SU-DHL-6 (cell line): ENCODE measurements at regions not wholly inside any gene's neighbourhood (a gene's known extent, or its start where the extent isn't known, plus 50 kb on each side); places are given as distances from the start of the nearest gene placed in this dataset.

Experiments
- H2AFZ ChIP-seq: fragments of 200-600 bp; sonication (generic); 2 replicates; pipeline ENCODE4 v1.6.1; 2014; ENCODE audit warnings: low read depth, mild to moderate bottlenecking, moderate library complexity, mixed read lengths, antibody characterized with exemption, low read length; ENCODE audit not compliant: severe bottlenecking
- H3F3A ChIP-seq: fragments of 200-600 bp; shearing (Covaris generic); 2 replicates; pipeline ENCODE4 v1.6.0; 2016; ENCODE audit warnings: antibody characterized with exemption, mild to moderate bottlenecking; ENCODE audit not compliant: insufficient read depth
- H3K27ac ChIP-seq: fragments of 200-600 bp; sonication (generic); 2 replicates; pipeline ENCODE4 v1.5.1; 2016; ENCODE audit warnings: low read depth, mild to moderate bottlenecking, low read length, moderate library complexity, mixed read lengths
- H3K27me3 ChIP-seq: fragments of 200-600 bp; sonication (generic), shearing (Covaris generic); 2 replicates; pipeline ENCODE4 v1.6.0; 2014; ENCODE audit warnings: mild to moderate bottlenecking, low read length
- H3K36me3 ChIP-seq: fragments of 200-600 bp; sonication (generic); 2 replicates; pipeline ENCODE4 v1.6.1; 2014; ENCODE audit warnings: mild to moderate bottlenecking, low read length, mixed read lengths
- H3K4me2 ChIP-seq: fragments of 300-600, 200-600 bp; shearing (Covaris generic), sonication (generic); 2 replicates; pipeline ENCODE4 v1.6.0; 2014; ENCODE audit warnings: low read length, low read depth, mild to moderate bottlenecking; ENCODE audit not compliant: poor library complexity, severe bottlenecking
- H3K4me3 ChIP-seq: fragments of 200-600 bp; sonication (generic); 2 replicates; pipeline ENCODE4 v1.5.1; 2014; ENCODE audit warnings: antibody characterized with exemption, low read length, mild to moderate bottlenecking, mixed read lengths; ENCODE audit not compliant: insufficient read depth, poor library complexity, severe bottlenecking
- H3K79me2 ChIP-seq: fragments of 200-600 bp; sonication (generic); 2 replicates; pipeline ENCODE4 v1.6.1; 2014; ENCODE audit warnings: mild to moderate bottlenecking, low read length, moderate library complexity; ENCODE audit not compliant: insufficient read depth
- H3K9ac ChIP-seq: fragments of 200-600 bp; sonication (generic); 2 replicates; pipeline ENCODE4 v1.7.0; 2014; ENCODE audit warnings: mild to moderate bottlenecking, low read length
- H3K9me2 ChIP-seq: fragments of 200-600 bp; sonication (generic); replicated peaks from 2 replicates; pipeline ENCODE4 v1.6.1; 2014; ENCODE audit warnings: low read length; ENCODE audit not compliant: insufficient read depth
- H3K9me3 ChIP-seq: fragments of 200-600 bp; sonication (generic); 2 replicates; pipeline ENCODE4 v1.6.1; 2014; ENCODE audit warnings: low read length, mixed read lengths; ENCODE audit not compliant: insufficient read depth
- H4K20me1 ChIP-seq: fragments of 200-600 bp; sonication (generic); 2 replicates; pipeline ENCODE4 v1.6.1; 2014; ENCODE audit warnings: low read depth, mild to moderate bottlenecking, antibody characterized with exemption, low read length, moderate library complexity, mixed read lengths
- EZH2phosphoT487 ChIP-seq: fragments of 200-600 bp; sonication (generic), shearing (Covaris generic); conservative IDR thresholded peaks from 2 replicates; pipeline ENCODE4 v1.6.1; 2018; ENCODE audit warnings: mild to moderate bottlenecking, antibody characterized with exemption, low read length, moderate library complexity, mixed read lengths
- TF ChIP-seq, protein P1 (sequence below): fragments of 200-600 bp; sonication (generic); IDR thresholded peaks from one replicate; pipeline ENCODE4 v1.5.1; 2017; ENCODE audit warnings: antibody characterized with exemption, mild to moderate bottlenecking, low read length, moderate library complexity; ENCODE audit not compliant: insufficient read depth, poor library complexity, severe bottlenecking

- H3K36me3 ChIP-seq, result no peaks in the 10 kb centered on the region
- no peak overlapping the region for H3K9ac ChIP-seq
- TF ChIP-seq EZH2phosphoT487, result no peak
- TF ChIP-seq, protein P1, sequence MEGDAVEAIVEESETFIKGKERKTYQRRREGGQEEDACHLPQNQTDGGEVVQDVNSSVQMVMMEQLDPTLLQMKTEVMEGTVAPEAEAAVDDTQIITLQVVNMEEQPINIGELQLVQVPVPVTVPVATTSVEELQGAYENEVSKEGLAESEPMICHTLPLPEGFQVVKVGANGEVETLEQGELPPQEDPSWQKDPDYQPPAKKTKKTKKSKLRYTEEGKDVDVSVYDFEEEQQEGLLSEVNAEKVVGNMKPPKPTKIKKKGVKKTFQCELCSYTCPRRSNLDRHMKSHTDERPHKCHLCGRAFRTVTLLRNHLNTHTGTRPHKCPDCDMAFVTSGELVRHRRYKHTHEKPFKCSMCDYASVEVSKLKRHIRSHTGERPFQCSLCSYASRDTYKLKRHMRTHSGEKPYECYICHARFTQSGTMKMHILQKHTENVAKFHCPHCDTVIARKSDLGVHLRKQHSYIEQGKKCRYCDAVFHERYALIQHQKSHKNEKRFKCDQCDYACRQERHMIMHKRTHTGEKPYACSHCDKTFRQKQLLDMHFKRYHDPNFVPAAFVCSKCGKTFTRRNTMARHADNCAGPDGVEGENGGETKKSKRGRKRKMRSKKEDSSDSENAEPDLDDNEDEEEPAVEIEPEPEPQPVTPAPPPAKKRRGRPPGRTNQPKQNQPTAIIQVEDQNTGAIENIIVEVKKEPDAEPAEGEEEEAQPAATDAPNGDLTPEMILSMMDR, result no peak
- H3K9me2 ChIP-seq, result no peaks in the 10 kb centered on the region
- no peaks in the 10 kb centered on the region for H3F3A ChIP-seq
- no peak overlapping the region for H3K27ac ChIP-seq
- H2AFZ ChIP-seq, result no peak overlapping the region
- H3K4me3 ChIP-seq, result no peak overlapping the region
- no peaks in the 10 kb centered on the region for H3K79me2 ChIP-seq
- H4K20me1 ChIP-seq, result no peaks in the 10 kb centered on the region
- no peak overlapping the region for H3K4me2 ChIP-seq
- no peaks in the 10 kb centered on the region for H3K9me3 ChIP-seq
- no peaks in the 10 kb centered on the region for H3K27me3 ChIP-seq
Observed at GRCh38 chr12:46443594-46444263, 71.2 kb upstream of the SLC38A2 start.

DNA sequence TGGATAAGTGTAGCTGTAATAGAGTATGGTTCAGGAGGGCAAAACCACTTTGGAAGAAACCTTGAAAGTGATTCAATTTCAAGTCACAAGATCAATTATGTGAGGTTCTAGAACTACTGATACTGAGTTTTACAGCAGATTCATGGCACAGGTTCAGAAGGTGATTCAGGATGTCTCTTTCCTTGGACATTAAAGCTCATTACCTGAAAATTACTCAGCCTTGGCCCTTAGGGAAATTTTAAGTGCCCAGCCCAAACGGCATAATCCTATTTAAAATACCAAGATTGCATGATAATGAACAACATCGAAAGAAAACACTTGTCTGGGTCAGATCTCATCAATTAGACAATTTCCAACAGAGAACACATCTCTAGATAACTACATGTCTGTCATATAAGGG is 70.2 kb upstream of the SLC38A2 start:
- H3K4me3 ChIP-seq, result no peak overlapping the region
- H3K9me2 ChIP-seq, result no peaks in the 10 kb centered on the region
- TF ChIP-seq EZH2phosphoT487, result no peak
- TF ChIP-seq, protein P1, result no peak
- no peaks in the 10 kb centered on the region for H3K27me3 ChIP-seq
- H3K27ac ChIP-seq, result no peak overlapping the region
- no peaks in the 10 kb centered on the region for H3F3A ChIP-seq
- no peak overlapping the region for H2AFZ ChIP-seq
- no peaks in the 10 kb centered on the region for H3K36me3 ChIP-seq
- no peak overlapping the region for H3K9ac ChIP-seq
- no peak overlapping the region for H3K4me2 ChIP-seq
- H3K9me3 ChIP-seq, result no peaks in the 10 kb centered on the region
- no peaks in the 10 kb centered on the region for H3K79me2 ChIP-seq
- no peaks in the 10 kb centered on the region for H4K20me1 ChIP-seq

- Histone ChIP-seq H3K79me2 (no peaks in the 10 kb centered on the region), H3F3A (no peaks in the 10 kb centered on the region), H3K9me2 (no peaks in the 10 kb centered on the region), H3K9me3 (no peaks in the 10 kb centered on the region), H3K9ac (no peak overlapping the region), H3K27me3 (no peaks in the 10 kb centered on the region), H3K36me3 (no peaks in the 10 kb centered on the region), H4K20me1 (no peaks in the 10 kb centered on the region), H3K4me3 (no peak overlapping the region), H2AFZ (no peak overlapping the region), H3K27ac (no peak overlapping the region), H3K4me2 (no peak overlapping the region)
- no peak for TF ChIP-seq EZH2phosphoT487
- TF ChIP-seq, protein P1, result no peak
Observed at GRCh38 chr12:46442239-46442638, 69.7 kb upstream of the SLC38A2 start.
